ENCODE measurements at regions not wholly inside any gene's neighbourhood (a gene's known extent, or its start where the extent isn't known, plus 50 kb on each side); places are given as distances from the start of the nearest gene placed in this dataset.

- no peak for DNase-seq (ENCODE audit: low spot score)
Measured at GRCh38 chr7:23973264-23973663, 263.2 kb downstream of the STK31 start.

DNA sequence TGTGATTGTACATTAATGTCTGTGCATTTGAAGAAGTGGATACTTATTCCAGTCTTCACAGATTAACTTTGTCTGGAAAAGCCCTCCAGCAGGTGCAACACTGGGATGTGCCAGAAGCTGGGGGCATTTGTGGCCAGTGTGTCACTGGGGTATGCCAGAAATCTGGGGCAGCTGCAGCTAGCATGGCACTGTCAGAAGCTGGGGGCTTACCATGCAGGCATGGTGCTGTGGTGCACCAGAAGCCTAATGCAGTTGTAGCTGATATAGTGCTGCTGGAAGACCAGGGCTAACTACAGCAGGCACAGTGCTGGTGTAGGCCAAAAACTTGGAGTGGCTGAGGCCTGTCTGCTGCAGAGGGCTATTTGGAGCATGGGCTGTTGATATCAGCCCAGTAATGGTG lies 270.1 kb downstream of the STK31 start:
- no peak for DNase-seq (ENCODE audit: low spot score)

DNA sequence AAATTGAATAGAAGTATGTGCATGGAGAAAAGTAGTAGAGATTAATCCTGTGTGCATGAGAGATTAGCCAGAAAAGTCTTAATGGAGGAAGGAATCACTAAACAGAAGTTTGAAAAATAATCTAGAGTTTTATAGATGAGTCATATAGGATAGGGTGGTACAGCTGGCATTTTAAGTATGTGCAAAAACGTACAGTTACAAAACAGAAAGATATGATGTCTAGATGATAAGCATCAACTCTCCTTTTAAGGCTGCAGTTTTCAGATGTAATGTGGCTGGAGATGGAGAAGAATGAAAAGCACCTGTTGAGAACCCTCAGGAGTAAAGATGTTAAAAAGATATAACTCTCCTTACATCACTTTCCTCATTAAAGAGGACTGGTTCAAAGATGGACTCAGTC lies 271.3 kb downstream of the STK31 start:
- no peak for DNase-seq (ENCODE audit: low spot score)

DNA sequence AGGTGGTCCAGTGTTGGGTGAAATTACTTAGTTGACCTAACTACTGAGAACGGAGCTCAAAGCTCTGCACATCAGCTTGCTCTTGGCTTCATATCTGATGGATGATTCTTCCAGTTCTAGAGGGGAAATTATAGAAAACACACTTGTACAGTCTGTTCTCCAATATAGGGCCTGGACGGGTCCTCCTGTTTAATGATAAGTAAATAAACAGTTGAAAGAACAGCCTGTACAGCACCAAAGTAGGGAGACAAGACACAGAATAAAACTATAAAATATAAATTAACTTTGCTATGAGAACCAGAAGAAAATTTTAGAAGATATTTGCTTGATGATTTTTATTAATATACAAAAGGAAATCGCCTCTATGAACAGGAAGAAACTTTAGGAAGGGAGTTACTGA lies 271.7 kb downstream of the STK31 start:
- DNase-seq (ENCODE audit: low spot score), result no peak

GRCh38 chr7:24005517-24005916 lies 278.5 kb upstream of the NPY start:
- no peak for DNase-seq (ENCODE audit: low spot score)

DNA sequence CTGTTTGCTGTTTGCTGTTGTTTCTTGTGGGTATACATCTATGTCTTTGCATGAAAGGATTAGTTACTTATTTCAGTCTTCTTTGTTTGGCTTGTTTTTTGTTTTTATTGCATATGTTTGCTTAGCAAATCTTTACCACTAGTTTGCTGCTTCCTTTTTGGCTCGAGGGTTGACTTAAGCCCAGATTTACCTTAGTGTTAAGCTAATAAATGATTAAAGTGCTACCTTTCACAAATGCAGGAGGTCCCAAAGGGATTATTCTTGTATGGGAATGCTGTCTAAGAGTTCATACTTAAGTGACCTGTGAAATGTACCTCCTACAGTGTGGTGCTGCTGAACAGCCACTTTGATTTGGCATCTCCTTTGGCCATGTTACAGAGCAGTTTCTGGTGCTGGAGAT lies 273.5 kb upstream of the NPY start:
- no peak for DNase-seq (ENCODE audit: low spot score)

DNA sequence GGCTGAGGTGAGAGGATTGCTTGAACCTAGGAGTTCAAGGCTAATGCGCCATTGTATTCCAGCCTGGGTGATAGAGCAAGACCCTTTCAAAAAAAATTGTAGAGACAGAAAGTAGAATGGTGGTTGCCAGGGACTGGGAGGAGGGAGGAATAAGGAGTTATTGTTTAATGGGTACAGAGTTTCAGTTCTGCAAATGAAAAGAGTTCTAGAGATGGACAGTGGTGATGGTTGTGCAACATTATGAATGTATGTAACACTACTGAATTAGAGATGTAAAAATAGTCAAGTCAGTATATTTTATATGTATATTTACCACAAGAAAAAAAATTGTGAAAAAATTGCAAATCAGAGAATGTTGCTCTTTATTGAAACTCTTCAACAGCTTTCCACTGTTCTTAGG lies 266.5 kb upstream of the NPY start:
- DNase-seq (ENCODE audit: low spot score), result no peak

GRCh38 chr7:24018331-24018730 lies 265.7 kb upstream of the NPY start:
- DNase-seq (ENCODE audit: low spot score), result no peak

- DNase-seq (ENCODE audit: low spot score), result no peak
Measured at GRCh38 chr7:24019841-24020240, 264.1 kb upstream of the NPY start.

- no peak for DNase-seq (ENCODE audit: low spot score)
Measured at GRCh38 chr7:24024276-24025068, 259.5 kb upstream of the NPY start.

- no peak for DNase-seq (ENCODE audit: low spot score)
Measured at GRCh38 chr7:24025094-24025493, 258.9 kb upstream of the NPY start.

DNA sequence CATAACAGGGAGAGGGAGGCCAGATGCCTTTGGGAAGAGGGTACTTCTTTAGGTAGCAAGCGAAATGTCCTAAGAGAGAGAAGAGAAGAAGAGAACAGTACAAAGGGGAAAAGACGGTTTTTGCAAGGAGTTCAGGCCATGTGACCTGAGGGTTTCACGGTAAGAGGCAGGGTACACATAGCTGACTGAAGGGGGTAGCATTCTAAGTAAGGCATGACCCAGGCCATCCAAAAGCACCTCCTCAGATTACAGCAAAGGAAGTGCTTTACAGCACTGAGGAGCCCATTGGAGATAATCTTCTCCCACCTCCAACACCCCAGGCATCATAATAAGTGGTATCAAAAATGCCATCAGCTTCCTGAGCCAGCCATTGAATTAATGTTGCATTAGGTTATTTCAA lies 258.2 kb upstream of the NPY start:
- no peak for DNase-seq (ENCODE audit: low spot score)

- DNase-seq (ENCODE audit: low spot score), result no peak
Measured at GRCh38 chr7:24026351-24026750, 257.6 kb upstream of the NPY start.

DNA sequence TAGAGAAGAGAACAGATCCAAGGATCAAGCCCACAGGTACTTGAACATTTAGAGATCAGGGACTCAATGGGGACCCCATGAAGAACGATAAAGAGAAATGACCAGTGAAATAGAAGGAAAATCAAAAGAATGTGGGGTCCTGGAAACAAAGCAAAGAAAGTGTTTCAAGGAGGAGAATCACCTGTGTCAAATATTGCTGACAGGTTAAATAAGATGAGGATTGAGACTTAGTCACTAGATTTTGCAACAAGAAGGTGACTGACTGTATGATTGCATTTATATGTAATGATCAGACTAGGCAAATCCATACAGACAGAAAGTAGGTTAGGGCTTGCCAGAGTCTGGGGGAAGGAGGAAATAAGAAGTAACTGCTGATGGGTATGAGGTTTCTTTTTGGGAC lies 254.9 kb upstream of the NPY start:
- DNase-seq (ENCODE audit: low spot score), result no peak

- no peak for DNase-seq (ENCODE audit: low spot score)
Measured at GRCh38 chr7:24034251-24034650, 249.7 kb upstream of the NPY start.

DNA sequence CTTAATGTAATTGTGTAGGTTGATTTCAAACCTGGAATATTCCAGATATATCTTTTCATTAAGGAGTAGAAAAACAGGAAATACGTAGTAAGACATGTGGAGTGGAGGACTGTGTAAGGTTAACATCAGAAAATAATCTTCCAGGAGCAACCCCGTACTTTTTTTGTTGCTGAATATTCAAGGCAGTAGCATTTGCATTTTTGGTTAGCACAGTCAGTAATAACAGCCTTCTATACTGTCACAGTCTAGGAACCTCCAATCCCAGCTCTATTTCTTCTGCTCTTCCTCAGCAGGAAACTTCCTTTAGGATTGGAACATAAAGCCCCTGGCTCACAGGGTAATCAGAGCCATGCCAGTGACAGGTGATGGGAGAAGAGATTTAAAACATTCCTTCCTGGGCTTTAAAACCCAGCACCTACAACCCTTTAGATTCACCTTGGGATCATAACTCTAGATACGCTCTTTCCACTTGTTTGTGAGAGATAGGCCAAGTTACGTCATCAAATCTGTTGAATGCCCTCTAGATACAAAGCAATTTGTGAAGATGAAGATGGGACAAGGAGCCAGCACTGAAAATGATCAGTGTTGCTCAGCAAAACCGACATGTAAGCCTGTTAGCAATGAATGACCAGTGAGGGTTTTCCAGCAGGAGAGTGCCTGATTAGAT lies 248.5 kb upstream of the NPY start:
- no peak for DNase-seq (ENCODE audit: low spot score)

DNA sequence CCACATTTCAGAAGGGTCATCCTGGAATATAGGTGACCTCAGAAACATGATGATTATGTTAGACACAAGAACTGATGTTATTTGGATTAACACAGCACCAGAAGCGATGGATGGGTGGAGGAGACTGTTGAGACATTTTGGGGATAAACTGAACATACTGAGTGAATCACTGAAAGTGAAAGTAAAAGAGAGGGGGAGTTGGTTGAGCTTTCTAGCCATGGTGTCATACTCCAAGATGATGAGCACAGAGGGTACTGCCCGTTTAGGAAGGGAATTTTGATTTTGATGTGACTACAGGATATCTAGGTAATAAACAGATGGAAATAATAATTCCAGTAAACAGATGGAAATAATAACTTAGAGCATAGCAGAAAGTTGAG lies 248.0 kb upstream of the NPY start:
- DNase-seq (ENCODE audit: low spot score), result no peak

DNA sequence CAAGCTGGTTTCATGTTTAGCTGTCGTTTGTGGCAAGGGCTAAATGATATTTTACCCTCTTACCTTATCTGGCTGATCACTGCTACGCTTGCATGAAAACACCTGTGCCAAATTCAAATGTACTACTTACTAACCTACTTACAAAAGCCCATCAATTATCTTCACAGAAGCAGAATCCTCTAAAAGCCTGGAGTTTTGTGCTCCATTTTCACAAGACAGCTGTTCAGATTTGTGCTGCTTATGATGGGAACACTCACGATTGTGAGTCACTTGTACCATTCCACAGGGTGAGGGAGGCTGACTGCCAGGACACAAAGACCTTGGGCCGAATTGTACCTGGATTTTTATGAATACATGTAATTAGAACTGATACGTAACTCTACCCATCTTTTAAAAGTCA lies 245.0 kb upstream of the NPY start:
- no peak for DNase-seq (ENCODE audit: low spot score)

- no peak for DNase-seq (ENCODE audit: low spot score)
Measured at GRCh38 chr7:24039991-24040624, 243.9 kb upstream of the NPY start.

DNA sequence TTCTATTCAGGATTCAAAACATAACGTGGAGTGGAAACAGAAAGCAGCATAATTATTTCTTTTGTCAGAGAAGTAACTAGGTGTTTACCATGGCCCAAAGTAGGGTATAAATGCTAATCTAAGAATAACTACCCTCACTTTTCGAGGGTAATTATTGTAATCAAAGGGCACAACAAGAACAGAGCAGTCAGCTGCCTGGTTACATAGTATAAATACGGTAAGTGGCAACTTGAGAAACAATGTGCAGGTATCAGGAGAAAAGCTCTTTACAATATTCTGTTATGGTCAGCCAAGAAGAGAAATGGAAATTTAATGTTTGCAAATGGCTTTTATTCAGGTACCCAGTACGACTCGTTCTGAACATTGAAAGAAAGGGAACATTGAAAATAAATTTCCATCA lies 242.0 kb upstream of the NPY start:
- no peak for DNase-seq (ENCODE audit: low spot score)

DNA sequence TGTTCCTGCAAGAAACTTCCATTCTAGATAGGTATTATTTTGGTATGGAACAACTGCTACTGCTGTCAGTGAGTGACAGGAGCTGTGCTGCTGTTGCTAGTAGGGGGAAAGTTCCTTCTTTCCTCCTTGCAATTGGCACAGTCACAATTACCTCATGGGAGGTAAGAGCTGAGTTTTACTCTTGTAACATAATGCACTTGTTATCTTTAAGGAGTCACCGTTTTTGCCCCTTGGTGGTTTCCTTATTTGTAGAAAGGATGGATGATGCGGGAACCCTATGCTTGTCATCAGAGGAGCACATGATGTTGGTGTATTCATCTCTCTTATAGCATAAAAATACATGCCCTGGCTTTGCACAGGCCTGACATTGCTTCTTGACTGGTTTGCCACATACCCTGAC lies 234.7 kb upstream of the NPY start:
- no peak for DNase-seq (ENCODE audit: low spot score)

- DNase-seq (ENCODE audit: low spot score), result no peak
Measured at GRCh38 chr7:24050991-24051560, 232.9 kb upstream of the NPY start.

DNA sequence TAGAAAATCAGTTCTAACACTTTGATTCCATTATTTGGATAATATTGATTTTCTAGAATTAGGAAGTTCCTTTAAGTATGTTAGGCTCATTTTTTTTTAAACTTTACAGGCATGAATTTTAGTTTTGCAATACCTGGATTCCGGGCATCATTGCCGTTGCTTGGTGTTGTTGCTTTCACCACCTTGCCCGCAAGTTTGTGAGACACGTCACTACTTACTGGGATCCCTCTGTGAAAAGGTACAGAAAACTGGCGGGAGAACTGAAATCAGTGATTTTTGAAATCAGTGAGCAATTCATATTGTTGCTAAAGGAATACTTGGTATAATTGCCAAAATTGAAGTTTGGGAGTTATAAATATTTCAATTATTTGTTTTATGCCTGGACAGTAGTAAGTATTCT lies 232.3 kb upstream of the NPY start:
- no peak for DNase-seq (ENCODE audit: low spot score)
